HEK293 (cell line): ENCODE measurements at regions not wholly inside any gene's neighbourhood (a gene's known extent, or its start where the extent isn't known, plus 50 kb on each side); places are given as distances from the start of the nearest gene placed in this dataset.

Experiments
- CTCF ChIP-seq: fragments of 450-650 bp; formaldehyde crosslinking; IDR thresholded peaks from 2 replicates; pipeline ENCODE4 v1.5.1; 2016; ENCODE audit warnings: missing biosample characterization, missing genetic modification characterization
- ELK4 ChIP-seq: IDR thresholded peaks from 2 replicates; pipeline ENCODE4 v1.6.1; 2011; ENCODE audit warnings: mild to moderate bottlenecking, low read depth, low read length, borderline replicate concordance
- GLI2 ChIP-seq: fragments of 450-650 bp; formaldehyde crosslinking; IDR thresholded peaks from 2 replicates; pipeline ENCODE4; 2017; ENCODE audit warnings: missing biosample characterization, missing genetic modification characterization, low read depth, borderline replicate concordance
- KLF1 ChIP-seq: fragments of 450-650 bp; formaldehyde crosslinking; IDR thresholded peaks from 2 replicates; pipeline ENCODE4 v1.5.1; 2016; ENCODE audit warnings: missing biosample characterization, missing genetic modification characterization
- REPIN1 ChIP-seq: fragments of 450-650 bp; formaldehyde crosslinking; IDR thresholded peaks from 2 replicates; pipeline ENCODE4 v1.5.1; 2017; ENCODE audit warnings: missing biosample characterization, missing genetic modification characterization, low read depth
- YY2 ChIP-seq: fragments of 450-650 bp; formaldehyde crosslinking; IDR thresholded peaks from 2 replicates; pipeline ENCODE4 v1.5.1; 2016; ENCODE audit warnings: missing biosample characterization, missing genetic modification characterization
- ZBTB21 ChIP-seq: fragments of 450-650 bp; formaldehyde crosslinking; IDR thresholded peaks from 2 replicates; pipeline ENCODE4 v1.5.1; 2017; ENCODE audit warnings: missing biosample characterization, missing genetic modification characterization
- ZBTB7A ChIP-seq: fragments of 450-650 bp; formaldehyde crosslinking; IDR thresholded peaks from 2 replicates; pipeline ENCODE4 v1.5.1; 2016; ENCODE audit warnings: low read depth, missing biosample characterization, missing genetic modification characterization
- ZNF174 ChIP-seq: fragments of 450-650 bp; formaldehyde crosslinking; IDR thresholded peaks from 2 replicates; pipeline ENCODE4 v1.5.0; 2017; ENCODE audit warnings: missing biosample characterization, mild to moderate bottlenecking, missing genetic modification characterization
- ZNF184 ChIP-seq: fragments of 450-650 bp; IDR thresholded peaks from 2 replicates; pipeline ENCODE4 v1.5.1; 2018; ENCODE audit warnings: missing biosample characterization, mild to moderate bottlenecking, missing genetic modification characterization
- ZNF48 ChIP-seq: fragments of 450-650 bp; formaldehyde crosslinking; IDR thresholded peaks from 2 replicates; pipeline ENCODE4 v1.5.1; 2016; ENCODE audit warnings: missing biosample characterization, missing genetic modification characterization

- TF ChIP-seq ZBTB7A (tag by site-specific recombination) (no peak), ELK4 (no peak), KLF1 (tag by site-specific recombination) (no peak), REPIN1 (tag by site-specific recombination) (no peak), GLI2 (tag by site-specific recombination) (no peak), CTCF (tag by site-specific recombination) (no peak), ZBTB21 (tag by site-specific recombination) (no peak), YY2 (no peak), ZNF184 (tag by site-specific recombination) (no peak), ZNF174 (tag by site-specific recombination) (no peak), ZNF48 (tag by site-specific recombination) (no peak)
Observed at GRCh38 chr11:41716862-41717261, 257.4 kb upstream of the LRRC4C start.
